ENCODE measurements at regions not wholly inside any gene's neighbourhood (a gene's known extent, or its start where the extent isn't known, plus 50 kb on each side); places are given as distances from the start of the nearest gene placed in this dataset.

- intact Hi-C loops (cut with DNase I): no loop called here
- no peak for DNase-seq
These were observed 115.5 kb downstream of the PAPOLA start for GRCh38 chr14:96617635-96618034.

- intact Hi-C loops (cut with DNase I): no loop called here
- DNase-seq: no peak
These were observed 120.7 kb downstream of the PAPOLA start for GRCh38 chr14:96622926-96623325.

- intact Hi-C loops (cut with DNase I): no loop called here
- peak in 3 of 42 donors; percentile 8 to 25 (median 24) for DNase-seq
These were observed 121.7 kb downstream of the PAPOLA start for GRCh38 chr14:96623676-96624484.

GRCh38 chr14:96624661-96625425 lies 122.7 kb downstream of the PAPOLA start:
- intact Hi-C loops (cut with DNase I): no loop called here
- peak in 3 of 42 donors; percentile 10 to 35 (median 16) for DNase-seq

- DNase-seq: peak in 2 of 42 donors; percentile 1 to 32
These were observed 123.3 kb downstream of the PAPOLA start for GRCh38 chr14:96625426-96625985.

GRCh38 chr14:96626121-96626768 lies 124.1 kb downstream of the PAPOLA start:
- DNase-seq: peak in 6 of 42 donors; percentile 5 to 31 (median 6)
- intact Hi-C loops (cut with DNase I): no loop called here

More at GRCh38 chr14:96625426-96625985, 123.3 kb downstream of the PAPOLA start:
- intact Hi-C loops (cut with DNase I): no loop called here

GRCh38 chr14:96626916-96627315 lies 124.7 kb downstream of the PAPOLA start:
- intact Hi-C loops (cut with DNase I): no loop called here
- peak in 6 of 42 donors; percentile 6 to 34 (median 16) for DNase-seq

- peak in 1 of 42 donors; percentile 13 for DNase-seq
- intact Hi-C loops (cut with DNase I): no loop called here
These were observed 125.2 kb downstream of the PAPOLA start for GRCh38 chr14:96627386-96627785.

- DNase-seq: peak in 7 of 42 donors; percentile 3 to 26 (median 7)
- intact Hi-C loops (cut with DNase I): no loop called here
These were observed 125.9 kb downstream of the PAPOLA start for GRCh38 chr14:96627811-96628775.

GRCh38 chr14:96629082-96629481 lies 126.9 kb downstream of the PAPOLA start:
- DNase-seq: peak in 6 of 42 donors; percentile 7 to 28 (median 10)
- intact Hi-C loops (cut with DNase I): no loop called here

GRCh38 chr14:96629558-96630222 lies 127.5 kb downstream of the PAPOLA start:
- intact Hi-C loops (cut with DNase I): no loop called here
- DNase-seq: peak in 6 of 42 donors; percentile 1 to 16 (median 7)

- intact Hi-C loops (cut with DNase I): no loop called here
- peak in 7 of 42 donors; percentile 3 to 40 (median 26) for DNase-seq
These were observed 128.1 kb downstream of the PAPOLA start for GRCh38 chr14:96630281-96630680.

- DNase-seq: peak in 8 of 42 donors; percentile 3 to 31 (median 18)
- intact Hi-C loops (cut with DNase I): no loop called here
These were observed 128.8 kb downstream of the PAPOLA start for GRCh38 chr14:96631030-96631429.

- peak in 7 of 42 donors; percentile 3 to 42 (median 11) for DNase-seq
- intact Hi-C loops (cut with DNase I): no loop called here
These were observed 129.6 kb downstream of the PAPOLA start for GRCh38 chr14:96631621-96632362.

- intact Hi-C loops (cut with DNase I): no loop called here
These were observed 130.2 kb downstream of the PAPOLA start for GRCh38 chr14:96632363-96632758.

GRCh38 chr14:96633096-96633495 lies 130.9 kb downstream of the PAPOLA start:
- intact Hi-C loops (cut with DNase I): no loop called here
- DNase-seq: no peak

More at GRCh38 chr14:96632363-96632758, 130.2 kb downstream of the PAPOLA start:
- peak in 3 of 42 donors; percentile 15 to 27 (median 21) for DNase-seq

- DNase-seq: peak in 5 of 42 donors; percentile 7 to 39 (median 36)
- intact Hi-C loops (cut with DNase I): no loop called here
These were observed 132.3 kb downstream of the PAPOLA start for GRCh38 chr14:96634481-96634880.

All from head of caudate nucleus (tissue), 42 donors.